ENCODE measurements at regions not wholly inside any gene's neighbourhood (a gene's known extent, or its start where the extent isn't known, plus 50 kb on each side); places are given as distances from the start of the nearest gene placed in this dataset.

DNA sequence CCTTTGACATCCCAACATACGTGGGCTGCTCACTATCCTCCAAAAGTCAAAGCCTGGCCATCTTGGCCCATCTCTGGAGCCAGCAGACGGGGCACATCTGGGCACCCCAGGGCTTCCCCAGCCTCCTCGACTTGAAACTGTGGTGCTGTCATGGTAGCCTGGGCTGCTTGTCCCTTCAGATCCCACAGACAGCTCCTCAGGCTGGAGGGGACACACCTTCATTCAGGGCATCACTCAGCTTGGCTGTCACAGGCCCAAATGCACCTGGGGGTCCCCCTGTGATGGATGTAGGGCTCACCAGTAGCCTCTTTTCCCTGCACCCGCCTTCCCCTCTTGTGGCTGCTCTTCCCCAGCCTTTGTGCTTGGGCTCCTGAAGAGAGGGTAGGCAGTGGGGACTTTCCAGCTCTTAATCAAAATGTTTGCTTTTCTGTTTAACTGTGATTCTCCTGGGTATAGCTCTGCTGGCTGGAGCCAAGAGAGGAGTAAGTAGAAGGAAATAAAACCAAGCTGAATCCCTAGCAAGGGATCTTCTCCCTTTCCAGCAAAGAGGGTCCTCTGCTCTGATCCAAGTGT is 92.3 kb downstream of the GYPC start:
- H3K4me1 Mint-ChIP-seq, result no peaks in the 10 kb centered on the region
- Histone ChIP-seq H3K27ac (ENCODE audit: low read depth) (no peak overlapping the region), H3K4me3 (no peak overlapping the region), H3K9me2 (ENCODE audit: insufficient read depth) (no peaks in the 10 kb centered on the region), H3K27me3 (ENCODE audit: insufficient read depth) (no peaks in the 10 kb centered on the region), H3K4me2 (no peak overlapping the region), H4K20me1 (replicated peaks; ENCODE audit: insufficient read depth) (no peaks in the 10 kb centered on the region), H3F3A (replicated peaks; ENCODE audit: low read depth) (no peaks in the 10 kb centered on the region), H2AFZ (no peak overlapping the region), H3K4me1 (ENCODE audit: insufficient read depth) (no peaks in the 10 kb centered on the region), H3K79me2 (replicated peaks; ENCODE audit: insufficient read depth) (no peaks in the 10 kb centered on the region), H3K36me3 (ENCODE audit: insufficient read depth) (no peaks in the 10 kb centered on the region)
- no peaks in the 10 kb centered on the region for H3K36me3 Mint-ChIP-seq (ENCODE audit: low read depth)
- H3K9me3 Mint-ChIP-seq, result peaks cover under 1% of the 10 kb centered on the region; the same call in 2 of the 3 replicates
- ATAC-seq, result no peak
- no peak overlapping the region for H3K4me3 Mint-ChIP-seq
- no peak for DNase-seq (ENCODE audit: low spot score)
- peaks cover 1% of the 10 kb centered on the region for H3K27me3 Mint-ChIP-seq (ENCODE audit: insufficient read depth, low read depth, poor library complexity)
- H3K27ac Mint-ChIP-seq, result no peak overlapping the region
- no peak for TF ChIP-seq POLR2AphosphoS5 (IDR thresholded peaks at IDR 0.05; ENCODE audit: low read depth)
- no peak for TF ChIP-seq NANOG (IDR thresholded peaks at IDR 0.05; ENCODE audit: borderline replicate concordance)
- TF ChIP-seq ETS1 (IDR thresholded peaks at IDR 0.05), result no peak
- TF ChIP-seq, protein P1, sequence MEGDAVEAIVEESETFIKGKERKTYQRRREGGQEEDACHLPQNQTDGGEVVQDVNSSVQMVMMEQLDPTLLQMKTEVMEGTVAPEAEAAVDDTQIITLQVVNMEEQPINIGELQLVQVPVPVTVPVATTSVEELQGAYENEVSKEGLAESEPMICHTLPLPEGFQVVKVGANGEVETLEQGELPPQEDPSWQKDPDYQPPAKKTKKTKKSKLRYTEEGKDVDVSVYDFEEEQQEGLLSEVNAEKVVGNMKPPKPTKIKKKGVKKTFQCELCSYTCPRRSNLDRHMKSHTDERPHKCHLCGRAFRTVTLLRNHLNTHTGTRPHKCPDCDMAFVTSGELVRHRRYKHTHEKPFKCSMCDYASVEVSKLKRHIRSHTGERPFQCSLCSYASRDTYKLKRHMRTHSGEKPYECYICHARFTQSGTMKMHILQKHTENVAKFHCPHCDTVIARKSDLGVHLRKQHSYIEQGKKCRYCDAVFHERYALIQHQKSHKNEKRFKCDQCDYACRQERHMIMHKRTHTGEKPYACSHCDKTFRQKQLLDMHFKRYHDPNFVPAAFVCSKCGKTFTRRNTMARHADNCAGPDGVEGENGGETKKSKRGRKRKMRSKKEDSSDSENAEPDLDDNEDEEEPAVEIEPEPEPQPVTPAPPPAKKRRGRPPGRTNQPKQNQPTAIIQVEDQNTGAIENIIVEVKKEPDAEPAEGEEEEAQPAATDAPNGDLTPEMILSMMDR (conservative IDR thresholded peaks at IDR 0.05; ENCODE audit: low read depth in 2 of 2), result no peak
- no peak for TF ChIP-seq EZH2phosphoT487 (IDR thresholded peaks at IDR 0.05; ENCODE audit: unreplicated experiment)
- TF ChIP-seq, protein P2, sequence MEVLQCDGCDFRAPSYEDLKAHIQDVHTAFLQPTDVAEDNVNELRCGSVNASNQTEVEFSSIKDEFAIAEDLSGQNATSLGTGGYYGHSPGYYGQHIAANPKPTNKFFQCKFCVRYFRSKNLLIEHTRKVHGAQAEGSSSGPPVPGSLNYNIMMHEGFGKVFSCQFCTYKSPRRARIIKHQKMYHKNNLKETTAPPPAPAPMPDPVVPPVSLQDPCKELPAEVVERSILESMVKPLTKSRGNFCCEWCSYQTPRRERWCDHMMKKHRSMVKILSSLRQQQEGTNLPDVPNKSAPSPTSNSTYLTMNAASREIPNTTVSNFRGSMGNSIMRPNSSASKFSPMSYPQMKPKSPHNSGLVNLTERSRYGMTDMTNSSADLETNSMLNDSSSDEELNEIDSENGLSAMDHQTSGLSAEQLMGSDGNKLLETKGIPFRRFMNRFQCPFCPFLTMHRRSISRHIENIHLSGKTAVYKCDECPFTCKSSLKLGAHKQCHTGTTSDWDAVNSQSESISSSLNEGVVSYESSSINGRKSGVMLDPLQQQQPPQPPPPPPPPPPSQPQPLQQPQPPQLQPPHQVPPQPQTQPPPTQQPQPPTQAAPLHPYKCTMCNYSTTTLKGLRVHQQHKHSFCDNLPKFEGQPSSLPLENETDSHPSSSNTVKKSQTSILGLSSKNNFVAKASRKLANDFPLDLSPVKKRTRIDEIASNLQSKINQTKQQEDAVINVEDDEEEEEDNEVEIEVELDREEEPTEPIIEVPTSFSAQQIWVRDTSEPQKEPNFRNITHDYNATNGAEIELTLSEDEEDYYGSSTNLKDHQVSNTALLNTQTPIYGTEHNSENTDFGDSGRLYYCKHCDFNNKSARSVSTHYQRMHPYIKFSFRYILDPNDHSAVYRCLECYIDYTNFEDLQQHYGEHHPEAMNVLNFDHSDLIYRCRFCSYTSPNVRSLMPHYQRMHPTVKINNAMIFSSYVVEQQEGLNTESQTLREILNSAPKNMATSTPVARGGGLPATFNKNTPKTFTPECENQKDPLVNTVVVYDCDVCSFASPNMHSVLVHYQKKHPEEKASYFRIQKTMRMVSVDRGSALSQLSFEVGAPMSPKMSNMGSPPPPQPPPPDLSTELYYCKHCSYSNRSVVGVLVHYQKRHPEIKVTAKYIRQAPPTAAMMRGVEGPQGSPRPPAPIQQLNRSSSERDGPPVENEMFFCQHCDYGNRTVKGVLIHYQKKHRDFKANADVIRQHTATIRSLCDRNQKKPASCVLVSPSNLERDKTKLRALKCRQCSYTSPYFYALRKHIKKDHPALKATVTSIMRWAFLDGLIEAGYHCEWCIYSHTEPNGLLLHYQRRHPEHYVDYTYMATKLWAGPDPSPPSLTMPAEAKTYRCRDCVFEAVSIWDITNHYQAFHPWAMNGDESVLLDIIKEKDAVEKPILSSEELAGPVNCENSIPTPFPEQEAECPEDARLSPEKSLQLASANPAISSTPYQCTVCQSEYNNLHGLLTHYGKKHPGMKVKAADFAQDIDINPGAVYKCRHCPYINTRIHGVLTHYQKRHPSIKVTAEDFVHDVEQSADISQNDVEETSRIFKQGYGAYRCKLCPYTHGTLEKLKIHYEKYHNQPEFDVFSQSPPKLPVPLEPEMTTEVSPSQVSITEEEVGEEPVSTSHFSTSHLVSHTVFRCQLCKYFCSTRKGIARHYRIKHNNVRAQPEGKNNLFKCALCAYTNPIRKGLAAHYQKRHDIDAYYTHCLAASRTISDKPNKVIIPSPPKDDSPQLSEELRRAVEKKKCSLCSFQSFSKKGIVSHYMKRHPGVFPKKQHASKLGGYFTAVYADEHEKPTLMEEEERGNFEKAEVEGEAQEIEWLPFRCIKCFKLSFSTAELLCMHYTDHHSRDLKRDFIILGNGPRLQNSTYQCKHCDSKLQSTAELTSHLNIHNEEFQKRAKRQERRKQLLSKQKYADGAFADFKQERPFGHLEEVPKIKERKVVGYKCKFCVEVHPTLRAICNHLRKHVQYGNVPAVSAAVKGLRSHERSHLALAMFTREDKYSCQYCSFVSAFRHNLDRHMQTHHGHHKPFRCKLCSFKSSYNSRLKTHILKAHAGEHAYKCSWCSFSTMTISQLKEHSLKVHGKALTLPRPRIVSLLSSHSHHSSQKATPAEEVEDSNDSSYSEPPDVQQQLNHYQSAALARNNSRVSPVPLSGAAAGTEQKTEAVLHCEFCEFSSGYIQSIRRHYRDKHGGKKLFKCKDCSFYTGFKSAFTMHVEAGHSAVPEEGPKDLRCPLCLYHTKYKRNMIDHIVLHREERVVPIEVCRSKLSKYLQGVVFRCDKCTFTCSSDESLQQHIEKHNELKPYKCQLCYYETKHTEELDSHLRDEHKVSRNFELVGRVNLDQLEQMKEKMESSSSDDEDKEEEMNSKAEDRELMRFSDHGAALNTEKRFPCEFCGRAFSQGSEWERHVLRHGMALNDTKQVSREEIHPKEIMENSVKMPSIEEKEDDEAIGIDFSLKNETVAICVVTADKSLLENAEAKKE (CRISPR knock-in tag; IDR thresholded peaks at IDR 0.05), result no peak
- TF ChIP-seq CREB1 (CRISPR knock-in tag; IDR thresholded peaks at IDR 0.05; ENCODE audit: low read depth), result no peak
- TF ChIP-seq JUNB (IDR thresholded peaks at IDR 0.05; ENCODE audit: unreplicated experiment), result no peak
- no peak for TF ChIP-seq ZNF331 (CRISPR knock-in tag; IDR thresholded peaks at IDR 0.05; ENCODE audit: low read depth)
- no peak for TF ChIP-seq STAT1 (IDR thresholded peaks at IDR 0.05; ENCODE audit: unreplicated experiment)
- TF ChIP-seq EZH2 (IDR thresholded peaks at IDR 0.05; ENCODE audit: low read depth, unreplicated experiment), result no peak
- no peak for TF ChIP-seq ZNF114 (CRISPR knock-in tag; IDR thresholded peaks at IDR 0.05)
- TF ChIP-seq, protein P3, sequence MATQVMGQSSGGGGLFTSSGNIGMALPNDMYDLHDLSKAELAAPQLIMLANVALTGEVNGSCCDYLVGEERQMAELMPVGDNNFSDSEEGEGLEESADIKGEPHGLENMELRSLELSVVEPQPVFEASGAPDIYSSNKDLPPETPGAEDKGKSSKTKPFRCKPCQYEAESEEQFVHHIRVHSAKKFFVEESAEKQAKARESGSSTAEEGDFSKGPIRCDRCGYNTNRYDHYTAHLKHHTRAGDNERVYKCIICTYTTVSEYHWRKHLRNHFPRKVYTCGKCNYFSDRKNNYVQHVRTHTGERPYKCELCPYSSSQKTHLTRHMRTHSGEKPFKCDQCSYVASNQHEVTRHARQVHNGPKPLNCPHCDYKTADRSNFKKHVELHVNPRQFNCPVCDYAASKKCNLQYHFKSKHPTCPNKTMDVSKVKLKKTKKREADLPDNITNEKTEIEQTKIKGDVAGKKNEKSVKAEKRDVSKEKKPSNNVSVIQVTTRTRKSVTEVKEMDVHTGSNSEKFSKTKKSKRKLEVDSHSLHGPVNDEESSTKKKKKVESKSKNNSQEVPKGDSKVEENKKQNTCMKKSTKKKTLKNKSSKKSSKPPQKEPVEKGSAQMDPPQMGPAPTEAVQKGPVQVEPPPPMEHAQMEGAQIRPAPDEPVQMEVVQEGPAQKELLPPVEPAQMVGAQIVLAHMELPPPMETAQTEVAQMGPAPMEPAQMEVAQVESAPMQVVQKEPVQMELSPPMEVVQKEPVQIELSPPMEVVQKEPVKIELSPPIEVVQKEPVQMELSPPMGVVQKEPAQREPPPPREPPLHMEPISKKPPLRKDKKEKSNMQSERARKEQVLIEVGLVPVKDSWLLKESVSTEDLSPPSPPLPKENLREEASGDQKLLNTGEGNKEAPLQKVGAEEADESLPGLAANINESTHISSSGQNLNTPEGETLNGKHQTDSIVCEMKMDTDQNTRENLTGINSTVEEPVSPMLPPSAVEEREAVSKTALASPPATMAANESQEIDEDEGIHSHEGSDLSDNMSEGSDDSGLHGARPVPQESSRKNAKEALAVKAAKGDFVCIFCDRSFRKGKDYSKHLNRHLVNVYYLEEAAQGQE (IDR thresholded peaks at IDR 0.05; ENCODE audit: unreplicated experiment), result no peak
